DOHH2 (cell line): ENCODE measurements at regions not wholly inside any gene's neighbourhood (a gene's known extent, or its start where the extent isn't known, plus 50 kb on each side); places are given as distances from the start of the nearest gene placed in this dataset.

Experiments
- H3F3A ChIP-seq: fragments of 200-600 bp; sonication (generic), shearing (Covaris generic); 2 replicates; pipeline ENCODE4 v1.6.0; 2016; ENCODE audit warnings: antibody characterized with exemption, mild to moderate bottlenecking; ENCODE audit not compliant: control insufficient read depth, insufficient read depth
- H3K27ac ChIP-seq: fragments of 200-600 bp; sonication (generic); 2 replicates; pipeline ENCODE4 v1.5.1; 2014; ENCODE audit warnings: low read depth, mild to moderate bottlenecking, low read length, moderate library complexity
- H3K27me3 ChIP-seq: fragments of 200-600 bp; sonication (generic); 2 replicates; pipeline ENCODE4 v1.6.1; 2014; ENCODE audit warnings: mild to moderate bottlenecking, low read length, mixed read lengths; ENCODE audit not compliant: control insufficient read depth
- H3K36me3 ChIP-seq: fragments of 200-600 bp; sonication (generic); 2 replicates; pipeline ENCODE4 v1.6.1; 2014; ENCODE audit warnings: mild to moderate bottlenecking, low read length, moderate library complexity, mixed read lengths; ENCODE audit not compliant: control insufficient read depth
- H3K4me1 ChIP-seq: fragments of 200-600 bp; sonication (generic); 2 replicates; pipeline ENCODE4 v1.6.1; 2014; ENCODE audit warnings: mild to moderate bottlenecking, low read length, mixed read lengths; ENCODE audit not compliant: control insufficient read depth
- H3K4me2 ChIP-seq: fragments of 200-600 bp; sonication (generic); 2 replicates; pipeline ENCODE4 v1.6.0; 2014; ENCODE audit warnings: mild to moderate bottlenecking, low read length, moderate library complexity
- H3K4me3 ChIP-seq: fragments of 200-600 bp; sonication (generic); 2 replicates; pipeline ENCODE4 v1.5.1; 2014; ENCODE audit warnings: mild to moderate bottlenecking, low read length, mixed read lengths
- H3K79me2 ChIP-seq: fragments of 200-600 bp; sonication (generic); 2 replicates; pipeline ENCODE4 v1.6.1; 2014; ENCODE audit warnings: mild to moderate bottlenecking, low read length, mixed read lengths; ENCODE audit not compliant: control insufficient read depth
- H3K9me2 ChIP-seq: fragments of 200-600 bp; sonication (generic); replicated peaks from 2 replicates; pipeline ENCODE4 v1.6.1; 2014; ENCODE audit warnings: mild to moderate bottlenecking, low read length, mixed read lengths; ENCODE audit not compliant: control insufficient read depth
- H3K9me3 ChIP-seq: fragments of 200-600 bp; sonication (generic); 2 replicates; pipeline ENCODE4 v1.6.1; 2014; ENCODE audit warnings: antibody characterized with exemption, low read length, mixed read lengths; ENCODE audit not compliant: control insufficient read depth, insufficient read depth
- H4K20me1 ChIP-seq: fragments of 200-600 bp; sonication (generic); 2 replicates; pipeline ENCODE4 v1.6.0; 2014; ENCODE audit warnings: low read depth, mild to moderate bottlenecking, antibody characterized with exemption, low read length, moderate library complexity; ENCODE audit not compliant: control insufficient read depth, insufficient read depth
- CTCF ChIP-seq: fragments of 200-600 bp; sonication (generic); IDR thresholded peaks from one replicate; pipeline ENCODE4 v1.5.1; 2014; ENCODE audit warnings: antibody characterized with exemption, mild to moderate bottlenecking, low read depth, low read length; ENCODE audit not compliant: poor library complexity, severe bottlenecking
- EZH2phosphoT487 ChIP-seq: fragments of 200-600 bp; sonication (generic); IDR thresholded peaks from 2 replicates; pipeline ENCODE4 v1.6.1; 2017; ENCODE audit warnings: borderline replicate concordance, mild to moderate bottlenecking, antibody characterized with exemption, low read length, moderate library complexity, mixed read lengths

GRCh38 chr4:108237693-108238092 is 69.0 kb upstream of the LEF1 start:
- TF ChIP-seq EZH2phosphoT487 = no peak
- no peak for TF ChIP-seq CTCF
- Histone ChIP-seq H3K79me2 (no peaks in the 10 kb centered on the region), H3K36me3 (no peaks in the 10 kb centered on the region), H3F3A (no peaks in the 10 kb centered on the region), H3K9me3 (no peaks in the 10 kb centered on the region), H3K4me1 (no peaks in the 10 kb centered on the region), H3K9me2 (no peaks in the 10 kb centered on the region), H3K27me3 (peaks cover 4% of the 10 kb centered on the region; the same call in 1 of the 2 replicates), H4K20me1 (no peaks in the 10 kb centered on the region), H3K27ac (no peak overlapping the region), H3K4me3 (no peak overlapping the region), H3K4me2 (no peak overlapping the region)

- Histone ChIP-seq H4K20me1 (no peaks in the 10 kb centered on the region), H3K4me3 (no peak overlapping the region), H3K36me3 (no peaks in the 10 kb centered on the region), H3K27ac (no peak overlapping the region), H3K27me3 (peaks cover 4% of the 10 kb centered on the region; the same call in 1 of the 2 replicates), H3K9me2 (no peaks in the 10 kb centered on the region), H3K9me3 (no peaks in the 10 kb centered on the region), H3F3A (no peaks in the 10 kb centered on the region), H3K79me2 (no peaks in the 10 kb centered on the region), H3K4me1 (no peaks in the 10 kb centered on the region), H3K4me2 (no peak overlapping the region)
- TF ChIP-seq EZH2phosphoT487 (no peak), CTCF (no peak)
Measured at GRCh38 chr4:108236264-108236663, 67.5 kb upstream of the LEF1 start.

- no peak overlapping the region for H3K4me2 ChIP-seq
- no peak overlapping the region for H3K4me3 ChIP-seq
- no peaks in the 10 kb centered on the region for H3K36me3 ChIP-seq
- no peaks in the 10 kb centered on the region for H3K9me2 ChIP-seq
- no peak for TF ChIP-seq EZH2phosphoT487
- no peak for TF ChIP-seq CTCF
- no peaks in the 10 kb centered on the region for H3K79me2 ChIP-seq
- no peaks in the 10 kb centered on the region for H3K4me1 ChIP-seq
- H3K9me3 ChIP-seq = no peaks in the 10 kb centered on the region
- H3K27ac ChIP-seq = no peak overlapping the region
- H3F3A ChIP-seq = no peaks in the 10 kb centered on the region
- peaks cover 2% of the 10 kb centered on the region; the same call in 1 of the 2 replicates for H3K27me3 ChIP-seq
- no peaks in the 10 kb centered on the region for H4K20me1 ChIP-seq
Measured at GRCh38 chr4:108227923-108228322, 59.2 kb upstream of the LEF1 start.
